ENCODE measurements at regions not wholly inside any gene's neighbourhood (a gene's known extent, or its start where the extent isn't known, plus 50 kb on each side); places are given as distances from the start of the nearest gene placed in this dataset.
"Not testable (repeated sequence)": the region's sequence is repeated elsewhere in the genome, so short reads cannot be mapped to it uniquely, and the experiment has no call there.

DNA sequence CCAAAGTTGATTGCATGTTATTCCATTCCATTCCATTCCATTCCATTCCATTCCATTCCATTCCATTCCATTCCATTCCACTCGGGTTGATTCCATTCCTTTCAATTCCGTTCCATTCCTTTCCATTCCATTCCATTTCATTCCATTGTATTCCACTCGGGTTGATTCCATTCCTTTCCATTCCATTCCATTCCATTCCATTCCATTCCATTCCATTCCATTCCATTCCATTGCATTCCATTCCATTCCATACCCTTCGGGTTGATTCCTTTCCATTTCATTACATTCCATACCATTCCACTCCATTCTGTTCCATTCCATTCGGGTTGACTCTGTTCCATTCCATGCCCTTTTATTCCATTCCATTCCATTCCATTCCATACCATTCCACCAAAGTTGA is 140.8 kb downstream of the CWH43 start:
- TF ChIP-seq CTCF (IDR thresholded peaks at IDR 0.05); ZFX (IDR thresholded peaks at IDR 0.05; ENCODE audit: borderline replicate concordance): not testable (repeated sequence)
